H1 (cell line): ENCODE measurements at regions not wholly inside any gene's neighbourhood (a gene's known extent, or its start where the extent isn't known, plus 50 kb on each side); places are given as distances from the start of the nearest gene placed in this dataset.

Experiments used
- CTCF ChIA-PET: fragments of 300-600 bp; sonication (Branson Sonifier 250); formaldehyde crosslinking; loops from one replicate; lab custom pipeline; 2021; ENCODE audit not compliant: partially characterized antibody; lab: Charles Lee
- POLR2A ChIA-PET: fragments of 300-600 bp; sonication (Branson Sonifier 250); formaldehyde crosslinking; loops from one replicate; lab custom pipeline; 2021; ENCODE audit warnings: inconsistent platforms; ENCODE audit not compliant: partially characterized antibody; lab: Charles Lee
- DNase-seq, 2 experiments: peaks; one replicate each; pipeline versions ENCODE4 v3.0.0 to v3.0.0-alpha.2; 2010 to 2022; ENCODE audit warnings: low spot score in 2 of 2, low read depth in 1 of 2, mixed read lengths in 1 of 2
- FAIRE-seq: peaks from 2 replicates; lab custom pipeline; 2011; peaks lifted over from hg19 to GRCh38; lab: Jason Lieb, UNC
- H2AFZ ChIP-seq: 2 replicates; pipeline ENCODE4 v1.8.1; 2012; ENCODE audit warnings: low read length, inconsistent platforms
- H2AK5ac ChIP-seq: 2 replicates; pipeline ENCODE4 v1.6.1; 2013; ENCODE audit warnings: low read depth, low read length
- H2BK120ac ChIP-seq: replicated peaks from 2 replicates; pipeline ENCODE3; 2013; ENCODE audit warnings: low read depth, low read length, inconsistent platforms
- H2BK12ac ChIP-seq: 2 replicates; pipeline ENCODE4 v1.6.1; 2013; ENCODE audit warnings: low read depth, low read length
- H2BK15ac ChIP-seq: 2 replicates; pipeline ENCODE4 v1.6.1; 2013; ENCODE audit warnings: low read length
- H2BK20ac ChIP-seq: 2 replicates; pipeline ENCODE4 v1.6.1; 2013; ENCODE audit warnings: low read length
- H2BK5ac ChIP-seq: 2 replicates; pipeline ENCODE4 v1.6.1; 2013; ENCODE audit warnings: low read depth, low read length
- H3K14ac ChIP-seq: 2 replicates; pipeline ENCODE4 v1.6.1; 2013; ENCODE audit warnings: inconsistent platforms; ENCODE audit not compliant: insufficient read length
- H3K18ac ChIP-seq: 2 replicates; pipeline ENCODE4 v1.6.1; 2013; ENCODE audit warnings: low read length; ENCODE audit errors: extremely low read depth
- H3K23ac ChIP-seq: 2 replicates; pipeline ENCODE4 v1.6.1; 2013; ENCODE audit warnings: inconsistent platforms; ENCODE audit not compliant: insufficient read length
- H3K23me2 ChIP-seq: 2 replicates; pipeline ENCODE4 v1.6.1; 2013; ENCODE audit warnings: low read depth, low read length
- H3K27ac ChIP-seq: 2 replicates; pipeline ENCODE4 v1.6.1; 2011; ENCODE audit warnings: low read depth, low read length, inconsistent platforms
- H3K27me3 ChIP-seq, 4 experiments: replicated peaks in 1 of 4; 1 replicate in 1 of 4; 2 replicates in 3 of 4; pipeline versions ENCODE4 v1.6.1 to v1.8.1; 2011 to 2013; ENCODE audit warnings: low read length in 3 of 4, mild to moderate bottlenecking in 3 of 4, inconsistent platforms in 2 of 4, mixed read lengths in 2 of 4, moderate library complexity in 1 of 4; ENCODE audit not compliant: control insufficient read depth in 3 of 4, insufficient read depth in 3 of 4; ENCODE audit errors: extremely low read depth in 1 of 4
- H3K36me3 ChIP-seq, 4 experiments: 2 replicates each; pipeline versions ENCODE4 v1.6.1 to v1.8.1; 2011 to 2013; ENCODE audit warnings: mild to moderate bottlenecking in 4 of 4, low read length in 3 of 4, moderate library complexity in 2 of 4, control low read depth in 1 of 4, inconsistent platforms in 1 of 4; ENCODE audit not compliant: insufficient read depth in 4 of 4, control insufficient read depth in 2 of 4
- H3K4ac ChIP-seq: replicated peaks from 2 replicates; pipeline ENCODE3; 2013; ENCODE audit warnings: low read length, low read depth, mixed read lengths, inconsistent platforms; ENCODE audit not compliant: insufficient read length
- H3K4me1 ChIP-seq, 4 experiments: replicated peaks in 1 of 4; 1 replicate in 1 of 4; 2 replicates in 3 of 4; pipeline versions ENCODE4 v1.6.1 to v1.8.1; 2011 to 2013; ENCODE audit warnings: low read length in 3 of 4, inconsistent platforms in 2 of 4, mixed read lengths in 1 of 4; ENCODE audit not compliant: insufficient read depth in 4 of 4, control insufficient read depth in 3 of 4
- H3K4me2 ChIP-seq, 2 experiments: 2 replicates each; pipeline versions ENCODE4 v1.6.1 to v1.8.1; 2011 to 2013; ENCODE audit warnings: low read depth in 2 of 2, low read length in 2 of 2, control low read depth in 1 of 2, inconsistent platforms in 1 of 2, mild to moderate bottlenecking in 1 of 2; ENCODE audit not compliant: insufficient read depth in 1 of 2
- H3K4me3 ChIP-seq, 4 experiments: fragments of 200-600, 300-600 bp in 1 of 4; sonication (generic), shearing (Covaris generic), sonication (Bioruptor Twin) in 1 of 4; 2 replicates each; pipeline versions ENCODE4 v1.5.1 to v1.8.1; 2011 to 2016; ENCODE audit warnings: low read length in 4 of 4, low read depth in 3 of 4, control low read depth in 2 of 4, inconsistent platforms in 2 of 4, mild to moderate bottlenecking in 2 of 4, mixed read lengths in 1 of 4, moderate library complexity in 1 of 4; ENCODE audit not compliant: insufficient read depth in 2 of 4; ENCODE audit errors: extremely low read depth in 1 of 4
- H3K56ac ChIP-seq: replicated peaks from 2 replicates; pipeline ENCODE3; 2013; ENCODE audit warnings: low read depth, mild to moderate bottlenecking, mixed read lengths, low read length, inconsistent platforms; ENCODE audit not compliant: insufficient read length
- H3K79me1 ChIP-seq: 2 replicates; pipeline ENCODE4 v1.6.1; 2013; ENCODE audit warnings: low read depth, low read length, control low read depth
- H3K79me2 ChIP-seq, 2 experiments: 2 replicates each; pipeline versions ENCODE4 v1.6.1 to v1.8.1; 2012 to 2013; ENCODE audit warnings: low read length in 2 of 2, mild to moderate bottlenecking in 2 of 2, inconsistent platforms in 1 of 2; ENCODE audit not compliant: insufficient read depth in 2 of 2, control insufficient read depth in 1 of 2
- H3K9ac ChIP-seq, 4 experiments: replicated peaks in 1 of 4; 1 replicate in 1 of 4; 2 replicates in 3 of 4; pipeline versions ENCODE4 v1.6.1 to v1.8.1; 2011 to 2013; ENCODE audit warnings: low read depth in 3 of 4, low read length in 3 of 4, control low read depth in 2 of 4, mild to moderate bottlenecking in 2 of 4, moderate library complexity in 2 of 4, inconsistent platforms in 1 of 4; ENCODE audit errors: extremely low read depth in 1 of 4
- H3K9me3 ChIP-seq, 2 experiments: 2 replicates each; pipeline versions ENCODE4 v1.6.1 to v1.8.1; 2012 to 2013; ENCODE audit warnings: mild to moderate bottlenecking in 2 of 2, moderate library complexity in 2 of 2, control low read depth in 1 of 2, inconsistent platforms in 1 of 2, low read depth in 1 of 2, low read length in 1 of 2, mixed read lengths in 1 of 2; ENCODE audit not compliant: insufficient read depth in 2 of 2
- H4K20me1 ChIP-seq, 2 experiments: replicated peaks in 1 of 2; 2 replicates each; pipeline versions ENCODE3 to v1.8.1; 2011 to 2013; ENCODE audit warnings: inconsistent platforms in 2 of 2, low read length in 2 of 2, mild to moderate bottlenecking in 1 of 2; ENCODE audit not compliant: insufficient read depth in 2 of 2, control insufficient read depth in 1 of 2
- H4K5ac ChIP-seq: 2 replicates; pipeline ENCODE4 v1.6.1; 2013; ENCODE audit warnings: low read length, low read depth, mixed read lengths, inconsistent platforms; ENCODE audit not compliant: insufficient read length
- H4K8ac ChIP-seq: 2 replicates; pipeline ENCODE4 v1.8.0; 2013; ENCODE audit warnings: mild to moderate bottlenecking, moderate library complexity, low read length, inconsistent platforms; ENCODE audit not compliant: insufficient read depth; ENCODE audit errors: extremely low read depth
- H4K91ac ChIP-seq: replicated peaks from 2 replicates; pipeline ENCODE3; 2013; ENCODE audit warnings: low read length, mixed read lengths, inconsistent platforms; ENCODE audit not compliant: insufficient read length
- ASH2L ChIP-seq: fragments of 200-600, 300-600 bp; sonication (generic); IDR thresholded peaks from one replicate; pipeline ENCODE4 v1.7.1; 2017; ENCODE audit warnings: low read length
- BCL11A ChIP-seq, 2 experiments: IDR thresholded peaks; one replicate each; pipeline ENCODE4 v1.6.1; 2011; ENCODE audit warnings: low read depth in 2 of 2, low read length in 2 of 2, mild to moderate bottlenecking in 2 of 2
- CREB1 ChIP-seq: IDR thresholded peaks from 2 replicates; pipeline ENCODE4 v1.6.1; 2012; ENCODE audit warnings: inconsistent platforms
- E2F6 ChIP-seq: IDR thresholded peaks from 2 replicates; pipeline ENCODE4 v1.6.1; 2012; ENCODE audit warnings: inconsistent platforms
- EGR1 ChIP-seq: IDR thresholded peaks from 2 replicates; pipeline ENCODE4 v1.6.1; 2011; ENCODE audit warnings: low read depth, low read length, borderline replicate concordance
- EP300 ChIP-seq, 2 experiments: IDR thresholded peaks; 1 replicate in 1 of 2; 2 replicates in 1 of 2; pipeline ENCODE4 v1.6.1; 2011 to 2012; ENCODE audit warnings: low read depth in 2 of 2, low read length in 2 of 2, mild to moderate bottlenecking in 2 of 2, borderline replicate concordance in 1 of 2, inconsistent platforms in 1 of 2, moderate library complexity in 1 of 2
- FOSL1 ChIP-seq: IDR thresholded peaks from 2 replicates; pipeline ENCODE4 v1.6.1; 2011; ENCODE audit warnings: mild to moderate bottlenecking, low read depth, low read length, moderate library complexity; ENCODE audit not compliant: insufficient read depth
- POU5F1 ChIP-seq: IDR thresholded peaks from 2 replicates; pipeline ENCODE4 v1.6.1; 2011; ENCODE audit warnings: low read depth, mild to moderate bottlenecking, low read length, moderate library complexity
- SIRT6 ChIP-seq: IDR thresholded peaks from one replicate; pipeline ENCODE4 v1.7.1; 2012; ENCODE audit warnings: low read length, inconsistent platforms
- SIX5 ChIP-seq: IDR thresholded peaks from 2 replicates; pipeline ENCODE4 v1.6.1; 2011; ENCODE audit warnings: mild to moderate bottlenecking, low read depth, low read length
- SP1 ChIP-seq: IDR thresholded peaks from 2 replicates; pipeline ENCODE4 v1.6.1; 2011; ENCODE audit warnings: low read depth, low read length
- TAF1 ChIP-seq: IDR thresholded peaks from 2 replicates; pipeline ENCODE4 v1.6.1; 2011; ENCODE audit warnings: mild to moderate bottlenecking, low read depth, low read length
- TBP ChIP-seq: IDR thresholded peaks from 2 replicates; pipeline ENCODE4 v1.6.1; 2011; ENCODE audit warnings: low read depth, low read length, improper control_type of control experiment
- USF2 ChIP-seq: IDR thresholded peaks from 2 replicates; pipeline ENCODE4 v1.6.1; 2011; ENCODE audit warnings: low read length, improper control_type of control experiment
- WGBS, 2 experiments: shearing (Covaris generic) in 1 of 2; methylation state at CpG; one replicate each; pipeline versions ENCODE4 v1.1.6 to v1.1.7; 2013 to 2015; ENCODE audit warnings: low lambda C conversion rate in 2 of 2, mixed read lengths in 2 of 2, inconsistent platforms in 1 of 2, low coverage in 1 of 2, missing lambda C conversion rate in 1 of 2; ENCODE audit not compliant: insufficient replicate concordance in 2 of 2, insufficient coverage in 1 of 2, insufficient read length in 1 of 2; ENCODE audit errors: extremely low coverage in 1 of 2, missing lambda C conversion rate in 1 of 2; 5-methylcytosine and 5-hydroxymethylcytosine counted together

GRCh38 chr14:65200454-65200853 is 98.1 kb upstream of the MAX start:
- POLR2A ChIA-PET = interaction anchor here (0.6 kb wide), 1 partner anchor 27 kb away, joined by 4 read pairs; no protein-coding TSS in a partner anchor
- no peaks in the 10 kb centered on the region for H3K9me3 ChIP-seq
- WGBS, 2 experiments = 73% methylated on average over 1 of the region's 1 CpG; no CpG with 5 or more reads in 1 of the 2 experiments
- TF ChIP-seq TBP = no peak
- no peak for TF ChIP-seq FOSL1
- TF ChIP-seq POU5F1 = no peak
- no peak for TF ChIP-seq CREB1
- TF ChIP-seq USF2 = no peak
- no peak for TF ChIP-seq E2F6
- no peak for TF ChIP-seq TAF1
- no peak for TF ChIP-seq SIX5
- TF ChIP-seq BCL11A (IDR thresholded peaks at IDR 0.05; ENCODE audit: low read depth in 2 of 2, low read length in 2 of 2) = no peak
- no peak for TF ChIP-seq EP300 (IDR thresholded peaks at IDR 0.05; ENCODE audit: borderline replicate concordance in 1 of 2, low read depth in 2 of 2, low read length in 2 of 2)
- TF ChIP-seq SIRT6 = no peak
- no peak for TF ChIP-seq ASH2L
- TF ChIP-seq SP1 = no peak
- no peak for TF ChIP-seq EGR1

More at GRCh38 chr14:65200454-65200853, 98.1 kb upstream of the MAX start:
- H2BK5ac ChIP-seq = no peak overlapping the region
- no peak overlapping the region for H2BK15ac ChIP-seq
- no peak overlapping the region for H2AFZ ChIP-seq
- DNase-seq = no peak
- H2BK20ac ChIP-seq = no peak overlapping the region
- H3K4me2 ChIP-seq = no peak overlapping the region
- H3K14ac ChIP-seq = no peak overlapping the region
- no peak overlapping the region for H4K8ac ChIP-seq
- H3K27ac ChIP-seq = no peak overlapping the region
- no peak overlapping the region for H2AK5ac ChIP-seq
- no peak for FAIRE-seq
- H3K18ac ChIP-seq = no peak overlapping the region
- H4K20me1 ChIP-seq = no peaks in the 10 kb centered on the region
- no peak overlapping the region for H3K56ac ChIP-seq
- no peaks in the 10 kb centered on the region for H3K79me2 ChIP-seq
- H3K79me1 ChIP-seq = no peaks in the 10 kb centered on the region
- no peak overlapping the region for H2BK120ac ChIP-seq
- no peak overlapping the region for H2BK12ac ChIP-seq
- no peak overlapping the region for H3K23ac ChIP-seq
- H3K4ac ChIP-seq = no peak overlapping the region
- H3K4me1 ChIP-seq = peaks cover 0 to 3% (median 0%) of the 10 kb centered on the region in 4 experiments; a peak in 2 of 7 replicates
- no peak overlapping the region for H3K4me3 ChIP-seq
- no peak overlapping the region for H4K5ac ChIP-seq
- no peak overlapping the region for H3K9ac ChIP-seq
- CTCF ChIA-PET = interaction anchor here (0.6 to 1.5 kb wide), 4 partner anchors 12 to 212 kb away, joined by 3 to 4 read pairs (median 4); partner anchors contain the start of gene FUT8
- H3K27me3 ChIP-seq = no peaks in the 10 kb centered on the region
- no peaks in the 10 kb centered on the region for H3K23me2 ChIP-seq
- H3K36me3 ChIP-seq = no peaks in the 10 kb centered on the region
- H4K91ac ChIP-seq = no peak overlapping the region
